ENCODE measurements at regions not wholly inside any gene's neighbourhood (a gene's known extent, or its start where the extent isn't known, plus 50 kb on each side); places are given as distances from the start of the nearest gene placed in this dataset.

DNA sequence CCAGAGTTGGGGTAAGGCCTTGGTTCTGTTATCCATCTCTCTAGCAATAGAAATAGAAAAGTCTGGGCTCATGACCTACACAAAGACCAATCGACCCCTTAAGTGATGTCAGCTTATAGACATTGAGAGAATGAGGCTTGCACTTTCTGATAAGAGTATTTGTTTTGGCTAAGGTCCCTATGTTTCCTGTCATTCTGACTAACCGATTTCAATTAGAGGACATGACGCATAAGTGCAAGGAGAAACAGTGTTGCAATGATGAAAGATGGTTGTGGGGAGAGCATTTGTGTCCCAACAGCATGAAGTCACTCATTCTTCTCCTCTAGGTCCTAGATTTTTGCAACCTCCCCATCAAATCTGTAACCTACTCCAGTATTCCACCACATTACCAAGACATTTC, 255.1 kb downstream of the MAT2B start:
- TF ChIP-seq POLR2A (IDR thresholded peaks at IDR 0.05; ENCODE audit: low read length), result no peak
- no peak for TF ChIP-seq GATA1 (IDR thresholded peaks at IDR 0.05; ENCODE audit: low read depth, low read length)
